HT1080 (cell line): ENCODE measurements at regions not wholly inside any gene's neighbourhood (a gene's known extent, or its start where the extent isn't known, plus 50 kb on each side); places are given as distances from the start of the nearest gene placed in this dataset.

Source experiments
- DNase-seq: peaks from one replicate; pipeline ENCODE4 v3.0.0-alpha.2; 2015; ENCODE audit warnings: low read depth

GRCh38 chr2:12396699-12397098 lies 320.0 kb upstream of the TRIB2 start:
- no peak for DNase-seq

DNA sequence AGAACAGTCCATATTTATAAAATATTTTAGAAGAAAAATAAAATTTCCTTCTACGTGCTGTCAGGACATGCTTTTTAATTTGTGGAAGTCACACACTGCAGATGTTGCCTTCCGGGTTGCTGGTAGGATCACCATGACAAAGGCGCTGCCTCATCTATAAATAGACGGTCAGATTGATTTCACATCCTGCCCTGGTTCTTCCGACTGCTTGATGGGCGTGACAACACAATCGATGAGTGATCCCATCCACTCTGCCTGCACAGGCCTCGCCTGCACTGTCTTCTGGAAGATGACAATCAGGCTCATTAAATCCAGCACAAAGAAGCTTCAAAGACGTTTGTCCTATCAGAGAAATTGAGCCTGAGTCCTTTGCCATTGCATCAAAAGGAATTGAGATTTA lies 318.9 kb upstream of the TRIB2 start:
- no peak for DNase-seq

DNA sequence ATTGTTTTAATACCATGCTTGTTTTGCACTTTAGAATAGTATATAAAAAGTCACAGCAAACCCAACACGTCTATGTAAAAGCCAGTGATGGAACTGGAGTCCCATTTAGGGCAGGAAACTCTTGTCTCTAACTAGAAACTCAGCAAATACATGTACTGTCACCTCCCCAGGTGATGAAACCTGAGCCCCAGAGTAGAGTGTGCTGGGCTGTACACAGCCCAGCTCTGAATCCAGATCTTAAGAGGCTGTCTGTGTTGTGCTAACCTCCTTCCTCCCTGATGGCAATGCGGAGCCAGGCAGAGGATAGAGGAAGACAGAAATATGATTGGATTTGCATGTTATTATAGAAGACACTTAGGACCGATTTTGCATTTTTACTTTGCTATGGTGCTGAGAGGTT lies 317.5 kb upstream of the TRIB2 start:
- no peak for DNase-seq

DNA sequence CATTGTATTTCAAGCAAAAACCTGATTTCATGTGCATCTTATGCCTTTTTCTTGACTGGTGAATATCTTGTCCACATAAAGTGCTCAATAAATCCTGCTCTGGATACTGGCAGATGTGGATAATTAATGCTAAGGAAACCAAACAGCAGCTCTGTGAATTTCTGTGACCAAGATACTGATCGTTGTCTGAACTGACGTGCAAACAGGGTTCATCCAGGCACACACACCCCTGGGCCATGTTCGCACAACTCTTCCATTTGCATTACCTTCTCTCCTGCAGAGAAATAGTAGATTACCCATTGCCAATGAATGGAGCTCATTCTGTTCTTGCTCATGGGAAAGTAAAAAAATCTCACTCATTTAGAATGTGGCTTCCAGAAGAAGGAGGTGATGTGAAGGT lies 316.2 kb upstream of the TRIB2 start:
- no peak for DNase-seq

- DNase-seq, result no peak
These were observed 314.1 kb upstream of the TRIB2 start for GRCh38 chr2:12402440-12403139.

- DNase-seq, result no peak
These were observed 312.2 kb upstream of the TRIB2 start for GRCh38 chr2:12404497-12404896.

DNA sequence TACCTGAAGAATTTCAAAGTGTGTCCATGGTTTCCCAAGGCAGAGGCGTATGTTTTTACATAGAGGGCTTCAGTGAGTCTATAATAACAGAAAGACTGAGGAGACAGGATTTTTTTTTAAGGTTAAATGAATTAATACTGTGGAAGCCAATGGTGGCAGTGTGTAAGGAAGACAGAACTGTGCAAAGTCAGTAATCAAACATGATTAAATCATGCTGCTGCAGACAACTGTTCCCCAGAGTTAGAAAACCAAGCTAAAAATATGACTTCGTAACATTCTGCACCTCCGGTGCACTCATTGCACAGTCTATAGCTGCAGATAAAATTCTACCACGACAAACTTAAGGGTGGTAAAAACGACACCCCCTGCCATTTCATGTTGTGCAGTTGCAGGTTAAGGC lies 309.6 kb upstream of the TRIB2 start:
- no peak for DNase-seq

DNA sequence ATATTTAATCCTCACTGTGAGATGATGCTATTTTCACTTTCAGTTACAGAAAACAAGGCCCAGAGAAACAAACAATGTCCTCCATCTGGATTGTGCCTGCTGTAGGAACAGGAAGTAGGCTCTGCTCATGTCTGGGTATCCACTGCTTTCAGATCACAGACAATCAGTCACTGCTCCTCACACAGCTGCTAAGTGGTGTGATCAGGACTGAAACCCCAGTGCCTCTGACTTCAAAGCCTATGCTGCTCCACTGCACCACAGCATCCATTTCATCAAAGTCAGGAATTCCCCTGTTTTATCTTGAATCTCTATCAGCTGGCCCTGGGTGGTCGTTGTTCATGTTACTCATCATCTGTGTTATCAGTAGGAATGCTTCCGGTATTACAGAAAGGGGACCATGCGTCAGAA lies 303.8 kb upstream of the TRIB2 start:
- no peak for DNase-seq

DNA sequence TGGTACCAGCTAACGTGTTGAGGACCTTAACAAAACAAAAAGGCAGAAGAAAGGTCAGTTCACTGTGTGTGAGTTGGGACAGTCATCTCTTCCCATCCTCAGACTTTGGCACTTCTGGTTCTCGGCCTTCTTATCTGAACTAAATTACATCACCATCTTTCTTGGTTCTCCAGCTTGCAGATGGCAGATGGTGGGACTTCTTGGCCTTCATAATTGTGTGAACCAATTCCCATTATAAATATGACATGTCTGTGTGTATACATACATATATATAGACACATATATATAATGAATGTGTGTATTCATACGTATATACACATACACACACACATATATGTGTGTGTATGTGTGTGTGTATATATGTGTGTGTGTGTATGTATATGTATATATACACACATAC lies 301.2 kb upstream of the TRIB2 start:
- no peak for DNase-seq

DNA sequence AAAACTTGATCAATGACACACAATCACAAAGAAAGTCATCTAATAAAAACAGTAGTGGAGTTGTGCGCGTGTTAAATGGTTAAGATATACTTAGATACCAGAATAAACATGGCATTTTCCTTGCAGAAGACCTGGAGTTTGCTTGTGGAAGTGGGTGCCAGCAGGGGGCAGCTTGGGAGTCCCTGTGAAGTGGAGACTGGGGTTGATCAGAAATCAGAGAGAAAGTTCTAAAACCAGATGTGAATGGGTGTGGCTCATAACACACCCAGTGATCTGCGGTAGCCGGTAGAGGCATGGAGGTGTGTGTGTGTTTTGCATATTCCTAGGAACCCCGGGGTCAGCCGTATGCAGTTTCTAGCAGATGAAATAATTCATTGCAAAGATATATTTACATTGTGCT lies 300.1 kb upstream of the TRIB2 start:
- no peak for DNase-seq

- no peak for DNase-seq
These were observed 298.9 kb upstream of the TRIB2 start for GRCh38 chr2:12417786-12418185.

DNA sequence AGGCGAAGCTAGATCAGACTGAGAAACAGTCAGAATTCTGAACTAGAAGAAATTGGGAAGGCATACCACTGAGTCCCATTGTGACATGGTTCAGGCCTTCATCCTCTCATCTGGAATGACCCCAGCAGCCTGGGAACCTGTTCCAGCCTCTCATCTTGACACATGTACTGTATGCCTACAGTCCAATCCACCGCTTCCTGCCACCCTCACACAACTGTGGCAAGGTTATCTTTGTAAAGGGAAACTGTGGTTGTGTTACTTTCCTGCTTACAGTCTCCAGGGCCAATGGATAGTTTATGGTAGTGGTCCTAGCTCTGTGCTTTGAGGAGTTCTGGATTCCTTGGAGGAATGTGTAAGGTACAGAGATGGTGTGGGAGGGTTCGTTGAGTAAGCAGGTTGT lies 296.9 kb upstream of the TRIB2 start:
- DNase-seq, result no peak

GRCh38 chr2:12421046-12421445 lies 295.7 kb upstream of the TRIB2 start:
- no peak for DNase-seq

DNA sequence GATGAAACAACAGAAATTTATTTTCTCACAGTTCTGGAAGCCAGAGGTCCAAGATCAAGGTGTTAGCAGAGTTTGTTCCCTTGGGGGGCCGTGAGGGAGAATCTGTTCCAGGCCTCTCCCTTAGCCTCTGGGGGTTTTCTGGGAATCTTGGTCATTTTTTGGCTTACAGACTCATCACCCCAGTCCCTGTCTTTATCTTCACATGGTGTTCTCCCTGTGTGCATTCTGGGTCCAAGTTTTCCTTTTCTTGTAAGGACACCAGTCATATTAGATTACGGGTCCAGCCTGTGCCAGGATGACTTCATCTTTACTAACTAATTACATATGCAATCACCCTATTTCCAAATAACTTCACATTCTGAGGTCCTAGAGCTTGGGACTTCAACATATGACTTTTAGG lies 292.5 kb upstream of the TRIB2 start:
- DNase-seq, result no peak

DNA sequence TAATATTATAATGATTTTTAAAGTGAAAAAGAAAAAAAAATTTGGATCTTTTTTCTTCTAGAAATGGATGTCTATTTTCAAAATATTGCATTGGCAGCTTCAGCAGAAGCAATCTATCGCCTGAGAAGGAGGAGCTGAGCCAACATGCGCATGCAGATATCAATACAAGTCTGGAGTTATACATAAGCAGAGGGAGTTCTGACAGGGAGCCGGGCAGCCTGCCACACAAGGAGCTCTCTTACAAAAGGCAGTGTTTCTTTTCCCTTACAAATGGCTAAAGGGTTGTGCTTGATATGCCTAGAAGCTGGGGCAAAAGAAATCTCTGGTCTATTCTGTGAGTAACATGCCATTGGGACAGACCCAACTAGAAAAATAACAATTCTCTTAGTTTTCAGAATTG lies 291.9 kb upstream of the TRIB2 start:
- no peak for DNase-seq

DNA sequence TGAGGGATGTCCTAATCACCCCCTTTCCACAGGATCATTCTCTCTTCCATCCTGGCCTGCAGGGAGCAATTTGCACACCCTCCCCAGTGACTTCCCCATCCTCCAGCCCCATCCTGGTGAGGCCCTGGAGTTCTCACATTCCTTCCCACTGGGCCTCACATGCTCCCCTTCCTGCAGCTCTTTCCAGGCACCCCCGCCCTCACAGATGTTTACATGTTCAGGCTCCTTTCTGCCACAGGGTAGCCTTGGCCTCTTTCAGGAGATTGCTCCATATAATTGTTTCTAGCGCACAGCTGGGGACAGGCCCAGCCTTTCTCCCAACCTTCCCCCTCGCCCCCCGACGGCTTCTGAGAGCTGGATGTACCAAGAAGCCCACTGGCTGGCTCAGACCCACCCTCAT lies 288.4 kb upstream of the TRIB2 start:
- no peak for DNase-seq

- no peak for DNase-seq
These were observed 287.9 kb upstream of the TRIB2 start for GRCh38 chr2:12428786-12429185.

GRCh38 chr2:12429779-12430406 lies 286.8 kb upstream of the TRIB2 start:
- DNase-seq, result no peak

GRCh38 chr2:12430407-12431133 lies 286.2 kb upstream of the TRIB2 start:
- DNase-seq, result no peak

GRCh38 chr2:12432985-12433625 lies 283.6 kb upstream of the TRIB2 start:
- no peak for DNase-seq

DNA sequence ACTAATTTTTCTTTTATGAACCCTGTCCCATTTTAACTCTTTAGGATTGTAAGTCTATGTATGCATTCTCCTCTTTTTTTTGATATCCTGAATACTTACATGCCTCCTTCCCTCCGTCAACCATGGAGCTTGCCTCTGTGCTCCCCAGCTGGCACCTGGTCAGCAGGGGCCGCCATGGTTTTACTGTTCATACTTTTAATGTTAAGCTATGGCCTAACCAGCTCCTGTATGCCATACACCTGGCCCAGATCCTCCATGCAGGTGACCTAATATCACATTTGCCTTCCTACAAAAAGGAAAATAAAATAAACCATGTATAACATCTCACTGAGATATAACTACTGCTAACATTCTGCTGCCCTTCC lies 283.1 kb upstream of the TRIB2 start:
- no peak for DNase-seq

GRCh38 chr2:12434630-12435098 lies 282.1 kb upstream of the TRIB2 start:
- DNase-seq, result no peak
